ENCODE measurements at regions not wholly inside any gene's neighbourhood (a gene's known extent, or its start where the extent isn't known, plus 50 kb on each side); places are given as distances from the start of the nearest gene placed in this dataset.
"Not testable (repeated sequence)": the region's sequence is repeated elsewhere in the genome, so short reads cannot be mapped to it uniquely, and the experiment has no call there.

GRCh38 chrX:99988532-99988931, 421.5 kb downstream of the PCDH19 start:
- not testable (repeated sequence) for H3K4me1 ChIP-seq (ENCODE audit: control insufficient read depth, insufficient read depth, low read length); H3K4me3 Mint-ChIP-seq; H3K36me3 ChIP-seq (ENCODE audit: control insufficient read depth, insufficient read depth, low read length); H3K27ac ChIP-seq (ENCODE audit: low read depth, low read length); DNase-seq; H3K9ac ChIP-seq (ENCODE audit: extremely low read depth, low read length, poor library complexity, severe bottlenecking); H3K9me3 Mint-ChIP-seq; H3K9me3 ChIP-seq (ENCODE audit: control insufficient read depth, low read length); H3K4me3 ChIP-seq (ENCODE audit: low read length); H3K4me1 Mint-ChIP-seq; H3K27ac Mint-ChIP-seq; H3K27me3 ChIP-seq (ENCODE audit: control insufficient read depth, insufficient read depth, low read length, poor library complexity, severe bottlenecking); H3K27me3 Mint-ChIP-seq (ENCODE audit: insufficient read depth); H3K36me3 Mint-ChIP-seq (ENCODE audit: low read depth)
- WGBS, 2 experiments (ENCODE audit: insufficient coverage in 1 of 2, insufficient read length in 1 of 2) = 87% methylated on average over 3 of the region's 3 CpGs; no CpG with 5 or more reads in 1 of the 2 experiments

- Mint-ChIP-seq H3K27ac (no peak overlapping the region), H3K36me3 (ENCODE audit: low read depth) (no peaks in the 10 kb centered on the region), H3K9me3 (no peaks in the 10 kb centered on the region), H3K27me3 (ENCODE audit: insufficient read depth) (no peaks in the 10 kb centered on the region), H3K4me1 (no peaks in the 10 kb centered on the region), H3K4me3 (no peak overlapping the region)
- 72% methylated on average over 2 of the region's 3 CpGs; no CpG with 5 or more reads in 1 of the 2 experiments for WGBS, 2 experiments (ENCODE audit: insufficient coverage in 1 of 2, insufficient read length in 1 of 2)
- TF ChIP-seq CTCF (conservative IDR thresholded peaks at IDR 0.05) = no peak
- Histone ChIP-seq H3K27me3 (ENCODE audit: control insufficient read depth, insufficient read depth, low read length, poor library complexity, severe bottlenecking) (no peaks in the 10 kb centered on the region), H3K27ac (ENCODE audit: low read depth, low read length) (no peak overlapping the region), H3K4me3 (ENCODE audit: low read length) (no peak overlapping the region), H3K9ac (ENCODE audit: extremely low read depth, low read length, poor library complexity, severe bottlenecking) (no peak overlapping the region), H3K4me1 (ENCODE audit: control insufficient read depth, insufficient read depth, low read length) (no peaks in the 10 kb centered on the region), H3K36me3 (ENCODE audit: control insufficient read depth, insufficient read depth, low read length) (no peaks in the 10 kb centered on the region), H3K9me3 (ENCODE audit: control insufficient read depth, low read length) (no peaks in the 10 kb centered on the region)
- no peak for DNase-seq
Measured at GRCh38 chrX:99973572-99974226, 436.4 kb downstream of the PCDH19 start.

DNA sequence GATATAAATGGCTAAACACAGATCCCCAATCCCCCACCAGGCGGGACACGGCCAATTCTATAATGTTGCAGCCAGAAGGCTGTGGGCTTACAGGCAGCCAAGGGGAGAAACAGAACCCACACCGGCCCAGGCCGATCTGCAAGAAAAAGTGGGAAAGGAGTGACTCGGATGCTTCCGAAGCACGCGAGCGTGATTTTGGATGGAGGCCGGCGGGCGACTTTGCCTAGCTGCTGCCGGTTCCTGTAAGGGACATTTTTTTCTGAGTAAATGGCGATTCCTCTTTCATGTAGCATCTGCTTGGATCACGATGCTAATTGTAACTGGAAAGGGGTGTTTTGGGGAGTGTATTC, 470.2 kb downstream of the PCDH19 start:
- no peaks in the 10 kb centered on the region for H3K36me3 ChIP-seq (ENCODE audit: control insufficient read depth, insufficient read depth, low read length)
- Mint-ChIP-seq H3K36me3 (ENCODE audit: low read depth) (no peaks in the 10 kb centered on the region), H3K9me3 (no peaks in the 10 kb centered on the region), H3K27ac (no peak overlapping the region), H3K4me3 (peak overlapping the region; percentile 46), H3K27me3 (ENCODE audit: insufficient read depth) (peaks cover 41% of the 10 kb centered on the region), H3K4me1 (peaks cover 9% of the 10 kb centered on the region)
- H3K4me1 ChIP-seq (ENCODE audit: control insufficient read depth, insufficient read depth, low read length) = no peaks in the 10 kb centered on the region
- H3K9ac ChIP-seq (ENCODE audit: extremely low read depth, low read length, poor library complexity, severe bottlenecking) = no peak overlapping the region
- H3K9me3 ChIP-seq (ENCODE audit: control insufficient read depth, low read length) = no peaks in the 10 kb centered on the region
- no peak overlapping the region for H3K27ac ChIP-seq (ENCODE audit: low read depth, low read length)
- peak; percentile 45 for DNase-seq
- no peak overlapping the region for H3K4me3 ChIP-seq (ENCODE audit: low read length)
- H3K27me3 ChIP-seq (ENCODE audit: control insufficient read depth, insufficient read depth, low read length, poor library complexity, severe bottlenecking) = no peaks in the 10 kb centered on the region
- no peak for TF ChIP-seq CTCF (conservative IDR thresholded peaks at IDR 0.05)
- WGBS, 2 experiments (ENCODE audit: insufficient coverage in 1 of 2, insufficient read length in 1 of 2) = 91% methylated on average over 15 of the region's 15 CpGs; no CpG with 5 or more reads in 1 of the 2 experiments

- H3K27me3 Mint-ChIP-seq (ENCODE audit: insufficient read depth) = peaks cover 42% of the 10 kb centered on the region
- 90% methylated on average over 27 of the region's 29 CpGs; no CpG with 5 or more reads in 1 of the 2 experiments for WGBS, 2 experiments (ENCODE audit: insufficient coverage in 1 of 2, insufficient read length in 1 of 2)
- peak; percentile 50 for DNase-seq
- not testable (repeated sequence) for H3K4me1 ChIP-seq (ENCODE audit: control insufficient read depth, insufficient read depth, low read length); H3K27ac ChIP-seq (ENCODE audit: low read depth, low read length); H3K4me1 Mint-ChIP-seq; H3K9me3 Mint-ChIP-seq; H3K36me3 ChIP-seq (ENCODE audit: control insufficient read depth, insufficient read depth, low read length); H3K27ac Mint-ChIP-seq; H3K36me3 Mint-ChIP-seq (ENCODE audit: low read depth); H3K9me3 ChIP-seq (ENCODE audit: control insufficient read depth, low read length); H3K27me3 ChIP-seq (ENCODE audit: control insufficient read depth, insufficient read depth, low read length, poor library complexity, severe bottlenecking); H3K4me3 ChIP-seq (ENCODE audit: low read length); H3K9ac ChIP-seq (ENCODE audit: extremely low read depth, low read length, poor library complexity, severe bottlenecking)
- peak overlapping the region; percentile 46 for H3K4me3 Mint-ChIP-seq
Measured at GRCh38 chrX:99939206-99939882, 470.7 kb downstream of the PCDH19 start.

Measured in endodermal cell (in vitro differentiated cells).